ENCODE measurements at regions not wholly inside any gene's neighbourhood (a gene's known extent, or its start where the extent isn't known, plus 50 kb on each side); places are given as distances from the start of the nearest gene placed in this dataset.

DNA sequence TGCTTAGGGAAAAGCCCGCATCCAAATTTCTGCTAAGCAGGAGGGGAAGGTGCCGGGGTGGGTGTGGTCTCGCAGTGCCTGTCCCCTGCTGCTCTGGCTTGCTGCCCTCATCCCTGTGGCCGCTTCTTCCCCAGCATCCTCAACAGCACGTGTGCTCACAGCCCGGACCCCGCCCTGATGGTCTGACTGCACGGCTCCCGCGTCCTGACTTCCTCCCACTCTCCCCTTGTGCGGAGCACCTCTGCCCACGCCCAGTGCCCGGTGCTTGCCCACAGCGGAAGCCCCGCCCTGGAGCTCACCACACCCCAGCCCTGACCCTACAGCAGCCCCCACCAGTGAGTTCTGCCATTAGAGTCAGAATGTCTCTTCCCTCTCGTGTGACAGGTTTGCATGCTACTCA is 277.9 kb downstream of the NDUFA10 start:
- TF ChIP-seq, protein P1, sequence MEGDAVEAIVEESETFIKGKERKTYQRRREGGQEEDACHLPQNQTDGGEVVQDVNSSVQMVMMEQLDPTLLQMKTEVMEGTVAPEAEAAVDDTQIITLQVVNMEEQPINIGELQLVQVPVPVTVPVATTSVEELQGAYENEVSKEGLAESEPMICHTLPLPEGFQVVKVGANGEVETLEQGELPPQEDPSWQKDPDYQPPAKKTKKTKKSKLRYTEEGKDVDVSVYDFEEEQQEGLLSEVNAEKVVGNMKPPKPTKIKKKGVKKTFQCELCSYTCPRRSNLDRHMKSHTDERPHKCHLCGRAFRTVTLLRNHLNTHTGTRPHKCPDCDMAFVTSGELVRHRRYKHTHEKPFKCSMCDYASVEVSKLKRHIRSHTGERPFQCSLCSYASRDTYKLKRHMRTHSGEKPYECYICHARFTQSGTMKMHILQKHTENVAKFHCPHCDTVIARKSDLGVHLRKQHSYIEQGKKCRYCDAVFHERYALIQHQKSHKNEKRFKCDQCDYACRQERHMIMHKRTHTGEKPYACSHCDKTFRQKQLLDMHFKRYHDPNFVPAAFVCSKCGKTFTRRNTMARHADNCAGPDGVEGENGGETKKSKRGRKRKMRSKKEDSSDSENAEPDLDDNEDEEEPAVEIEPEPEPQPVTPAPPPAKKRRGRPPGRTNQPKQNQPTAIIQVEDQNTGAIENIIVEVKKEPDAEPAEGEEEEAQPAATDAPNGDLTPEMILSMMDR (conservative IDR thresholded peaks at IDR 0.05 in 1 of 2, IDR thresholded peaks at IDR 0.05 in 1 of 2; ENCODE audit: low read depth in 1 of 2, low read length in 2 of 2): no peak
- TF ChIP-seq EZH2 (IDR thresholded peaks at IDR 0.05; ENCODE audit: low read length, missing control alignments): no peak
